Neuronal stem cell (in vitro differentiated cells): ENCODE measurements at regions not wholly inside any gene's neighbourhood (a gene's known extent, or its start where the extent isn't known, plus 50 kb on each side); places are given as distances from the start of the nearest gene placed in this dataset.
A peak's percentile ranks its signal among the peaks of the same experiment; 100 is the strongest.

Experiments used
- DNase-seq: peaks from one replicate; pipeline ENCODE4 v3.0.0-alpha.2; 2013; ENCODE audit warnings: low spot score
- H2AFZ ChIP-seq: one replicate; pipeline ENCODE4 v1.6.1; 2013; ENCODE audit warnings: mild to moderate bottlenecking, low read length, inconsistent platforms
- H2AK5ac ChIP-seq: 2 replicates; pipeline ENCODE4 v1.6.1; 2013; ENCODE audit warnings: low read depth, mild to moderate bottlenecking, inconsistent platforms, low read length, moderate library complexity, mixed read lengths
- H2BK120ac ChIP-seq: 2 replicates; pipeline ENCODE4 v1.6.1; 2013; ENCODE audit warnings: low read depth, mild to moderate bottlenecking, inconsistent platforms, low read length, moderate library complexity, mixed read lengths
- H2BK12ac ChIP-seq: one replicate; pipeline ENCODE4 v1.6.1; 2013; ENCODE audit warnings: low read length, inconsistent platforms
- H2BK15ac ChIP-seq: 2 replicates; pipeline ENCODE4 v1.6.1; 2013; ENCODE audit warnings: mild to moderate bottlenecking, low read length, inconsistent platforms, mixed read lengths
- H2BK5ac ChIP-seq: one replicate; pipeline ENCODE4 v1.6.1; 2013; ENCODE audit warnings: inconsistent platforms, mild to moderate bottlenecking, low read length, moderate library complexity
- H3K14ac ChIP-seq: one replicate; pipeline ENCODE4 v1.6.1; 2013; ENCODE audit warnings: low read length, inconsistent platforms
- H3K18ac ChIP-seq: 2 replicates; pipeline ENCODE4 v1.6.1; 2013; ENCODE audit warnings: low read length, inconsistent platforms
- H3K23ac ChIP-seq: 2 replicates; pipeline ENCODE4 v1.6.1; 2013; ENCODE audit warnings: low read depth, mild to moderate bottlenecking, mixed read lengths, low read length, inconsistent platforms; ENCODE audit not compliant: poor library complexity
- H3K27ac ChIP-seq: replicated peaks from 3 replicates; pipeline ENCODE4 v1.5.1; 2013; ENCODE audit warnings: low read length, inconsistent platforms
- H3K27me3 ChIP-seq, 3 experiments: 2 replicates each; pipeline ENCODE4 v1.6.1; 2013; ENCODE audit warnings: low read length in 3 of 3, mild to moderate bottlenecking in 2 of 3, inconsistent platforms in 1 of 3, low read depth in 1 of 3, mixed read lengths in 1 of 3, moderate library complexity in 1 of 3; ENCODE audit not compliant: control insufficient read depth in 3 of 3, insufficient read depth in 3 of 3
- H3K36me3 ChIP-seq, 2 donors: replicated peaks in 1 of 2; 2 replicates each; pipeline ENCODE4 v1.6.1; 2013; ENCODE audit warnings: low read length in 2 of 2; ENCODE audit not compliant: control insufficient read depth in 2 of 2, insufficient read depth in 2 of 2
- H3K4ac ChIP-seq: 2 replicates; pipeline ENCODE4 v1.6.1; 2013; ENCODE audit warnings: inconsistent platforms, mild to moderate bottlenecking, low read length, moderate library complexity
- H3K4me1 ChIP-seq, 2 donors: 1 replicate in 1 of 2; 2 replicates in 1 of 2; pipeline ENCODE4 v1.6.1; 2013; ENCODE audit warnings: low read length in 2 of 2, low read depth in 1 of 2; ENCODE audit not compliant: control insufficient read depth in 2 of 2, insufficient read depth in 1 of 2
- H3K4me2 ChIP-seq: one replicate; pipeline ENCODE4 v1.6.1; 2013; ENCODE audit warnings: mild to moderate bottlenecking, low read length, inconsistent platforms; ENCODE audit not compliant: insufficient read depth, poor library complexity, severe bottlenecking
- H3K4me3 ChIP-seq, 2 donors: 2 replicates each; pipeline ENCODE4 v1.5.1; 2013; ENCODE audit warnings: low read length in 2 of 2, mild to moderate bottlenecking in 2 of 2, inconsistent platforms in 1 of 2, moderate library complexity in 1 of 2
- H3K79me1 ChIP-seq: one replicate; pipeline ENCODE4 v1.6.1; 2013; ENCODE audit warnings: low read depth, mild to moderate bottlenecking, inconsistent platforms, low read length, moderate library complexity
- H3K9ac ChIP-seq: one replicate; pipeline ENCODE4 v1.6.1; 2013; ENCODE audit warnings: mild to moderate bottlenecking, low read depth, low read length, inconsistent platforms; ENCODE audit not compliant: poor library complexity
- H3K9me3 ChIP-seq, 2 donors: replicated peaks in 1 of 2; 2 replicates each; pipeline versions ENCODE3 to v1.6.1; 2013; ENCODE audit warnings: low read length in 2 of 2, mild to moderate bottlenecking in 2 of 2, inconsistent platforms in 1 of 2, low read depth in 1 of 2, mixed read lengths in 1 of 2, moderate library complexity in 1 of 2; ENCODE audit not compliant: control insufficient read depth in 2 of 2, insufficient read depth in 1 of 2
- H4K8ac ChIP-seq: one replicate; pipeline ENCODE4 v1.6.1; 2013; ENCODE audit warnings: low read depth, mild to moderate bottlenecking, inconsistent platforms, low read length, moderate library complexity
- H4K91ac ChIP-seq: one replicate; pipeline ENCODE4 v1.6.1; 2013; ENCODE audit warnings: low read length, low read depth, mild to moderate bottlenecking, inconsistent platforms; ENCODE audit not compliant: poor library complexity
- WGBS, 2 donors: extraction: QIAGEN DNeasy Blood & Tissue Kit; methylation state at CpG; one replicate each; pipeline ENCODE4 v1.1.7; 2013; ENCODE audit warnings: missing lambda C conversion rate in 2 of 2, mixed read lengths in 1 of 2; ENCODE audit not compliant: insufficient read length in 2 of 2, insufficient replicate concordance in 1 of 2; ENCODE audit errors: extremely low coverage in 2 of 2; 5-methylcytosine and 5-hydroxymethylcytosine counted together

DNA sequence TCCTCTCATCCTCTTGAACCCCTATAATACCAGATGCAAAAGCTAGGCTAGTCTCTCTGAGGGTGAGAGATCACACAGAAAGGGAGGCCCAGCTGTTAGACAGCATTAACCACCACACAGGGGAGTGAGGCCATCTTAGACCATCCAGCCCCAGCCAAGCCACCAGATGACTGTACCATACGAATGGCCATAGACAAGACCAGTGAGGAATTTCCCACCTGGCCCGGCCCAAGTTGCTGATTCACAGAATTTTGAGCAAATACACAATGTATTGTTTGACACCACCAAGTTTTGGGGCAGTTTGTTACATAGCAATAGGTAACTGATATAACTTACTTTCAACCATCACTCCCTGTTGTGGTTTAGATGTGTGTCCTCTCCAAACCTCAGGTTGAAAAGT, 98.2 kb upstream of the CTNNA2 start:
- no peaks in the 10 kb centered on the region for H3K36me3 ChIP-seq
- H3K9me3 ChIP-seq, result no peaks in the 10 kb centered on the region
- no peak overlapping the region for H3K4me2 ChIP-seq
- H3K18ac ChIP-seq, result no peak overlapping the region
- H3K4ac ChIP-seq, result no peak overlapping the region
- no peak overlapping the region for H2BK15ac ChIP-seq
- WGBS, 2 donors, result no CpG with 5 or more reads among the region's 2 CpGs
- H3K79me1 ChIP-seq, result no peaks in the 10 kb centered on the region
- no peak overlapping the region for H2AFZ ChIP-seq
- H3K9ac ChIP-seq, result no peak overlapping the region
- no peak for DNase-seq
- H3K27me3 ChIP-seq, result no peaks in the 10 kb centered on the region
- no peak overlapping the region for H3K4me3 ChIP-seq
- H2BK12ac ChIP-seq, result no peak overlapping the region
- H3K27ac ChIP-seq, result no peak overlapping the region
- H3K4me1 ChIP-seq, result no peaks in the 10 kb centered on the region
- H3K23ac ChIP-seq, result no peak overlapping the region
- H4K8ac ChIP-seq, result no peak overlapping the region
- no peak overlapping the region for H2AK5ac ChIP-seq
- H3K14ac ChIP-seq, result no peak overlapping the region
- no peak overlapping the region for H2BK5ac ChIP-seq
- H2BK120ac ChIP-seq, result no peak overlapping the region
- no peak overlapping the region for H4K91ac ChIP-seq

DNA sequence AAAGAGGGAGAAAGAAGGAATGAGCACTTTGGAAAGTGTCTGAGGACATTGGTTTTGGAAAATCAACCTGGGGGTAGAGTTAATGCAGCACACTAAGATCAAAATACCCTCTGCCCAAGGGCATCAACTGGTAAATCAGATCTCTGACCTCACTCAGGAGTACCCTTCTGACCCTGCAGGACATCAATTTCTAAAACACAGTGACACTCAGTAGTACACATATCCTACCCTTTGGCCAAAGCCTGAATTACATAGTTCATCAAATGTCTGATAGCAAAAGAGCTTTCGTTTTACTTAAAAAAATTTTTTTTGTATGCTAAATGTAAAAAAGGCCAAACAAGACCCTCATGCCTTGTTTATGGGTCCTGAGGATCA, 118.4 kb upstream of the CTNNA2 start:
- H3K23ac ChIP-seq, result no peak overlapping the region
- no peak for DNase-seq
- no peak overlapping the region for H3K14ac ChIP-seq
- H3K9me3 ChIP-seq, result no peaks in the 10 kb centered on the region
- H2AK5ac ChIP-seq, result no peak overlapping the region
- no peak overlapping the region for H2BK12ac ChIP-seq
- no peak overlapping the region for H2BK5ac ChIP-seq
- no peak overlapping the region for H2AFZ ChIP-seq
- H3K27me3 ChIP-seq, result peaks cover 0 to 3% (median 0%) of the 10 kb centered on the region in 3 experiments
- no peak overlapping the region for H3K4ac ChIP-seq
- H4K8ac ChIP-seq, result no peak overlapping the region
- H3K79me1 ChIP-seq, result no peaks in the 10 kb centered on the region
- H3K27ac ChIP-seq, result no peak overlapping the region
- no peak overlapping the region for H4K91ac ChIP-seq
- no peak overlapping the region for H2BK15ac ChIP-seq
- no peaks in the 10 kb centered on the region for H3K36me3 ChIP-seq
- WGBS, 2 donors, result no CpG with 5 or more reads among the region's 1 CpG
- no peak overlapping the region for H3K9ac ChIP-seq
- no peak overlapping the region for H3K18ac ChIP-seq
- H3K4me2 ChIP-seq, result no peak overlapping the region
- H2BK120ac ChIP-seq, result no peak overlapping the region
- H3K4me1 ChIP-seq, result peaks cover 11 to 12% of the 10 kb centered on the region in 2 donors
- no peak overlapping the region for H3K4me3 ChIP-seq

DNA sequence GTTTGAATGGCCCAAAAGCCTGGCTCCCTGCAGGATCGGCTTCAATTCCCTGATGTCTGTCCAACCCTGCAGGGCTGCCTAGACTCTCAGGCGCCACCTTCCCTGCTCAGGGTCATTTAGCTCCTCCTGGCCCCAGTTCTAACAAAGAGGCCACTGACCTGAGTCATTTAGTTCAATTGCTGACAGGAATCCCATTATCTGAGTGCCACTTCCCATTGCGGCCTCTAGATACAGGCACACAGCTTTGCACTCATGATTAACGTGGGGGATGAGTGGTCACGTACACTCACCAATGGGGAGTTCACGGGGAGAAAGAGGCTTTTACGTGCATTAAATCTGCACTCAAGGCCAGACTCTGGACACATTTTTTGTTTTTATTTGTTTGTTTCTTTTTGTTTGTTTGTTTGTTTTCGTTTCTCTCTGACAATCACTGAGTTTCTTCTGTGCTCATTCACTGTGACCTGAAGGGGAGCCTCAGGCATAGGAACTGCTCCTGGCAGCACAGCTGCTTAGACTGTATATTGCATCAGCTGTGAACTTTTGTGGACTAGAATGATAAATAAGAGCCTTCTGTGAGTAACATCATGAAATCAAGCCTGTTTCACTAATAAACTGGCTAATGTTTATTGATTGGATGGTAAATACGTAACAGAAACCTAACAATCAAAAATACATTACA, 118.9 kb upstream of the CTNNA2 start:
- peak overlapping the region; percentile 38 for H3K4me2 ChIP-seq
- H3K79me1 ChIP-seq, result no peaks in the 10 kb centered on the region
- no peaks in the 10 kb centered on the region for H3K9me3 ChIP-seq
- H2AFZ ChIP-seq, result no peak overlapping the region
- no peak overlapping the region for H2BK15ac ChIP-seq
- no peak overlapping the region for H3K4me3 ChIP-seq
- no peak overlapping the region for H3K4ac ChIP-seq
- peaks cover 11 to 12% of the 10 kb centered on the region in 2 donors for H3K4me1 ChIP-seq
- H3K14ac ChIP-seq, result no peak overlapping the region
- H3K36me3 ChIP-seq, result no peaks in the 10 kb centered on the region
- no peak overlapping the region for H4K91ac ChIP-seq
- peak overlapping the region; percentile 74 for H3K27ac ChIP-seq
- H3K18ac ChIP-seq, result no peak overlapping the region
- H4K8ac ChIP-seq, result no peak overlapping the region
- no peak overlapping the region for H3K23ac ChIP-seq
- H2BK12ac ChIP-seq, result no peak overlapping the region
- no peak overlapping the region for H2BK5ac ChIP-seq
- H3K27me3 ChIP-seq, result peaks cover 0 to 3% (median 0%) of the 10 kb centered on the region in 3 experiments
- H2BK120ac ChIP-seq, result no peak overlapping the region
- WGBS, 2 donors, result no CpG with 5 or more reads among the region's 9 CpGs
- peak; percentile 90 for DNase-seq
- H3K9ac ChIP-seq, result no peak overlapping the region
- H2AK5ac ChIP-seq, result no peak overlapping the region

DNA sequence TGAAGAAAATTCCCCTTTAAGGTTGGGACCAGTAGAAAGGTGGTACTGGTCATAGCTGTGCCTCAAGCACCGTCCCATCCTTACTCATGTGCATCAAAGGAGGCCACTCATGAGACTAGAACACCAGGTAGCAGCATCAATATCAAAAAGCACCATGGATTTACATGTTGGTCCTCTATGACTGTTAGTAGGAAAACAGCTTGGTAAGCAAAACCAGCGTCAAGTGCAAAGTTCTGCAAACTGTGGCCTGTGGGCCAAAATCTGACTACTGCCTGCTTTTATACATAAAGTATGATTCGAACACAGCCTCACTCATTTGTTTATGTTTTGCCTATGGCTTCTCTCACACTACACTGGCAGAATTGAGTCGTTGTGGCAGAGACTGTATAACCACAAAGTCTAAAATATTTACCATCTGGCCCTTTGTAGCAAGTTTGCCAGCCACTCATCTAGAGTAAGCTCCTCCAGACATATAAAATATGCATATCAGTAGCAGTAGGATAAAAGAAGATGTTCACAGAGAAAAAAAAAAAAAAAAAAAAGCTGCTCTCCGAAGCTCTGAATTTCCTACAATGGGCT, 119.7 kb upstream of the CTNNA2 start:
- no peak for DNase-seq
- Histone ChIP-seq H3K4ac (no peak overlapping the region), H4K91ac (no peak overlapping the region), H3K4me1 (peaks cover 11 to 12% of the 10 kb centered on the region in 2 donors), H3K79me1 (no peaks in the 10 kb centered on the region), H4K8ac (no peak overlapping the region), H3K27me3 (peaks cover 0 to 3% (median 0%) of the 10 kb centered on the region in 3 experiments), H3K36me3 (no peaks in the 10 kb centered on the region), H3K23ac (no peak overlapping the region), H3K9ac (no peak overlapping the region), H2AK5ac (no peak overlapping the region), H3K27ac (peak overlapping the region; percentile 74), H3K14ac (no peak overlapping the region), H2BK15ac (no peak overlapping the region), H3K18ac (peak overlapping the region; percentile 74), H2BK120ac (no peak overlapping the region), H2BK5ac (no peak overlapping the region), H2AFZ (no peak overlapping the region), H3K4me2 (no peak overlapping the region), H2BK12ac (no peak overlapping the region), H3K9me3 (no peaks in the 10 kb centered on the region), H3K4me3 (no peak overlapping the region)
- WGBS, 2 donors, result no CpG with 5 or more reads among the region's 5 CpGs
